Calu3 (cell line): ENCODE measurements at regions not wholly inside any gene's neighbourhood (a gene's known extent, or its start where the extent isn't known, plus 50 kb on each side); places are given as distances from the start of the nearest gene placed in this dataset.

Source experiments
- BruUV-seq: library from RNA; stranded (reverse); fragments of 400-500 nt; replicated peaks from 2 replicates; lab custom pipeline; 2021; lab: Mats Ljungman, UMichigan
- CTCF ChIA-PET: fragments of 300-600 bp; sonication (Branson Sonifier 250); formaldehyde crosslinking; loops from one replicate; lab custom pipeline; 2022; ENCODE audit warnings: antibody characterized with exemption; lab: Charles Lee
- DNase-seq: peaks from one replicate; pipeline ENCODE4 v3.0.0; 2022
- H3K27ac Mint-ChIP-seq: one replicate; pipeline ENCODE4 v1.8.0; 2022; ENCODE audit warnings: mixed read lengths; ENCODE audit not compliant: unreplicated experiment
- H3K27me3 Mint-ChIP-seq: one replicate; pipeline ENCODE4 v1.8.0; 2022; ENCODE audit warnings: mixed read lengths; ENCODE audit not compliant: unreplicated experiment
- H3K36me3 Mint-ChIP-seq: one replicate; pipeline ENCODE4 v1.8.0; 2022; ENCODE audit warnings: mild to moderate bottlenecking, moderate library complexity, mixed read lengths; ENCODE audit not compliant: insufficient read depth, unreplicated experiment
- H3K4me1 Mint-ChIP-seq: one replicate; pipeline ENCODE4 v1.8.0; 2022; ENCODE audit warnings: mild to moderate bottlenecking, low read depth, mixed read lengths; ENCODE audit not compliant: unreplicated experiment
- H3K4me3 Mint-ChIP-seq: one replicate; pipeline ENCODE4 v1.8.0; 2022; ENCODE audit warnings: mild to moderate bottlenecking, low read depth, moderate library complexity, mixed read lengths; ENCODE audit not compliant: unreplicated experiment
- H3K9me3 Mint-ChIP-seq: one replicate; pipeline ENCODE4 v1.8.0; 2022; ENCODE audit warnings: low read depth, mixed read lengths; ENCODE audit not compliant: unreplicated experiment
- CTCF ChIP-seq: fragments of 200-600 bp; IDR thresholded peaks from one replicate; pipeline ENCODE4 v1.8.0; 2022; ENCODE audit warnings: antibody characterized with exemption; ENCODE audit not compliant: unreplicated experiment
- intact Hi-C: fragments of 100-400 bp; cut with micrococcal nuclease; formaldehyde crosslinking; loops from one replicate; pipeline ENCODE4 v1.10.0; 2022; ENCODE audit not compliant: unreplicated experiment

GRCh38 chr1:101317590-101317989 lies 80.8 kb downstream of the S1PR1 start:
- Mint-ChIP-seq H3K27ac (no peak overlapping the region), H3K36me3 (no peaks in the 10 kb centered on the region), H3K4me1 (no peaks in the 10 kb centered on the region), H3K4me3 (no peak overlapping the region), H3K9me3 (no peaks in the 10 kb centered on the region), H3K27me3 (peaks cover 19% of the 10 kb centered on the region)
- TF ChIP-seq CTCF, result no peak
- intact Hi-C loops, result no loop called here
- no peak for DNase-seq
- CTCF ChIA-PET, result no interaction called here
- no TSS peak for BruUV-seq

GRCh38 chr1:101323535-101323934 lies 86.7 kb downstream of the S1PR1 start:
- peaks cover 15% of the 10 kb centered on the region for H3K27me3 Mint-ChIP-seq
- H3K36me3 Mint-ChIP-seq, result no peaks in the 10 kb centered on the region
- DNase-seq, result no peak
- CTCF ChIA-PET, result no interaction called here
- no TSS peak for BruUV-seq
- no peaks in the 10 kb centered on the region for H3K4me1 Mint-ChIP-seq
- no peak overlapping the region for H3K27ac Mint-ChIP-seq
- no peaks in the 10 kb centered on the region for H3K9me3 Mint-ChIP-seq
- no peak overlapping the region for H3K4me3 Mint-ChIP-seq
- no peak for TF ChIP-seq CTCF
- intact Hi-C loops, result no loop called here

- intact Hi-C loops, result no loop called here
- Mint-ChIP-seq H3K9me3 (no peaks in the 10 kb centered on the region), H3K36me3 (no peaks in the 10 kb centered on the region), H3K4me3 (no peak overlapping the region), H3K27ac (no peak overlapping the region), H3K27me3 (peaks cover 15% of the 10 kb centered on the region), H3K4me1 (no peaks in the 10 kb centered on the region)
- TF ChIP-seq CTCF, result no peak
- no peak for DNase-seq
- CTCF ChIA-PET, result no interaction called here
- BruUV-seq, result no TSS peak
Observed at GRCh38 chr1:101325144-101325543, 88.3 kb downstream of the S1PR1 start.

GRCh38 chr1:101330427-101331130 lies 93.8 kb downstream of the S1PR1 start:
- H3K9me3 Mint-ChIP-seq, result no peaks in the 10 kb centered on the region
- TF ChIP-seq CTCF, result no peak
- no TSS peak for BruUV-seq
- H3K4me1 Mint-ChIP-seq, result no peaks in the 10 kb centered on the region
- H3K4me3 Mint-ChIP-seq, result no peak overlapping the region
- H3K27ac Mint-ChIP-seq, result no peak overlapping the region
- DNase-seq, result no peak
- H3K27me3 Mint-ChIP-seq, result peaks cover 40% of the 10 kb centered on the region
- CTCF ChIA-PET, result no interaction called here
- no peaks in the 10 kb centered on the region for H3K36me3 Mint-ChIP-seq
- intact Hi-C loops, result no loop called here
